KMS-11 (cell line): ENCODE measurements at regions not wholly inside any gene's neighbourhood (a gene's known extent, or its start where the extent isn't known, plus 50 kb on each side); places are given as distances from the start of the nearest gene placed in this dataset.
"Not testable (repeated sequence)": the region's sequence is repeated elsewhere in the genome, so short reads cannot be mapped to it uniquely, and the experiment has no call there.

Experiments used
- H2AFZ ChIP-seq: fragments of 200-600 bp; sonication (generic); 2 replicates; pipeline ENCODE4 v1.6.1; 2016; ENCODE audit warnings: antibody characterized with exemption, mixed run types, low read depth
- H3K27ac ChIP-seq: fragments of 200-600 bp; sonication (generic); 2 replicates; pipeline ENCODE4 v1.6.1; 2016; ENCODE audit warnings: mild to moderate bottlenecking, mixed run types
- H3K27me3 ChIP-seq: fragments of 200-600 bp; sonication (generic); 2 replicates; pipeline ENCODE4 v1.6.1; 2017; ENCODE audit warnings: mild to moderate bottlenecking, low read depth, mixed run types, moderate library complexity; ENCODE audit not compliant: insufficient read depth
- H3K36me3 ChIP-seq: fragments of 200-600 bp; sonication (generic); 2 replicates; pipeline ENCODE4 v1.6.1; 2017; ENCODE audit warnings: mild to moderate bottlenecking, mixed run types; ENCODE audit not compliant: insufficient read depth
- H3K4me1 ChIP-seq: fragments of 200-600 bp; sonication (generic); 2 replicates; pipeline ENCODE4 v1.6.1; 2016; ENCODE audit warnings: mild to moderate bottlenecking, low read depth, mixed run types; ENCODE audit not compliant: poor library complexity, severe bottlenecking
- H3K4me2 ChIP-seq: fragments of 200-600 bp; sonication (generic); 2 replicates; pipeline ENCODE4 v1.7.0; 2016; ENCODE audit warnings: mild to moderate bottlenecking, mixed run types
- H3K4me3 ChIP-seq: fragments of 200-600 bp; sonication (generic); IDR thresholded peaks from 2 replicates; pipeline ENCODE4 v1.6.1; 2017; ENCODE audit warnings: low read depth, low read length, mixed read lengths; ENCODE audit not compliant: insufficient read depth
- H3K79me2 ChIP-seq: fragments of 200-600 bp; sonication (generic); 2 replicates; pipeline ENCODE4 v1.6.1; 2016; ENCODE audit warnings: low read depth, mixed run types; ENCODE audit not compliant: insufficient read depth
- H3K9ac ChIP-seq: fragments of 200-600 bp; sonication (generic); 2 replicates; pipeline ENCODE4 v1.6.1; 2016; ENCODE audit warnings: mild to moderate bottlenecking, mixed run types
- H4K20me1 ChIP-seq: fragments of 200-600 bp; sonication (generic); 2 replicates; pipeline ENCODE4 v1.6.1; 2016; ENCODE audit warnings: mild to moderate bottlenecking, mixed run types; ENCODE audit not compliant: insufficient read depth
- CTCF ChIP-seq: fragments of 200-600 bp; sonication (generic); conservative IDR thresholded peaks from 2 replicates; pipeline ENCODE4 v1.6.1; 2017; ENCODE audit warnings: low read depth, mild to moderate bottlenecking, antibody characterized with exemption, low read length, moderate library complexity, mixed read lengths

GRCh38 chrX:98296129-98296528, 1412.4 kb downstream of the RPA4 start:
- Histone ChIP-seq H3K4me1 (no peaks in the 10 kb centered on the region), H3K79me2 (no peaks in the 10 kb centered on the region), H3K4me3 (no peak overlapping the region), H3K4me2 (no peak overlapping the region), H3K36me3 (no peaks in the 10 kb centered on the region), H2AFZ (no peak overlapping the region), H3K27me3 (no peaks in the 10 kb centered on the region), H3K9ac (no peak overlapping the region), H4K20me1 (no peaks in the 10 kb centered on the region), H3K27ac (no peak overlapping the region)
- TF ChIP-seq CTCF, result no peak

GRCh38 chrX:98299785-98300184, 1416.1 kb downstream of the RPA4 start:
- Histone ChIP-seq H3K4me3 (no peak overlapping the region), H2AFZ (no peak overlapping the region), H3K9ac (no peak overlapping the region), H3K27ac (no peak overlapping the region), H3K4me2 (no peak overlapping the region), H4K20me1 (no peaks in the 10 kb centered on the region), H3K36me3 (no peaks in the 10 kb centered on the region), H3K79me2 (no peaks in the 10 kb centered on the region), H3K4me1 (no peaks in the 10 kb centered on the region), H3K27me3 (no peaks in the 10 kb centered on the region)
- no peak for TF ChIP-seq CTCF

- H3K4me2 ChIP-seq, H3K27ac ChIP-seq, H3K79me2 ChIP-seq: not testable (repeated sequence)
These were observed 1416.8 kb downstream of the RPA4 start for GRCh38 chrX:98300536-98300935.

GRCh38 chrX:98331407-98331806, 1447.7 kb downstream of the RPA4 start:
- Histone ChIP-seq H3K27me3 (no peaks in the 10 kb centered on the region), H3K9ac (no peak overlapping the region), H3K27ac (no peak overlapping the region), H4K20me1 (no peaks in the 10 kb centered on the region), H3K4me3 (no peak overlapping the region), H3K79me2 (no peaks in the 10 kb centered on the region), H3K36me3 (no peaks in the 10 kb centered on the region), H3K4me2 (no peak overlapping the region), H2AFZ (no peak overlapping the region), H3K4me1 (no peaks in the 10 kb centered on the region)
- TF ChIP-seq CTCF, result no peak

More at GRCh38 chrX:98300536-98300935, 1416.8 kb downstream of the RPA4 start:
- not testable (repeated sequence) for H2AFZ ChIP-seq, H3K4me1 ChIP-seq, H3K27me3 ChIP-seq, H3K36me3 ChIP-seq, H3K4me3 ChIP-seq, H3K9ac ChIP-seq, H4K20me1 ChIP-seq

GRCh38 chrX:98338544-98338943, 1454.8 kb downstream of the RPA4 start:
- no peak overlapping the region for H3K4me2 ChIP-seq
- no peak overlapping the region for H3K4me3 ChIP-seq
- no peak overlapping the region for H3K9ac ChIP-seq
- no peak overlapping the region for H2AFZ ChIP-seq
- no peaks in the 10 kb centered on the region for H3K79me2 ChIP-seq
- TF ChIP-seq CTCF, result no peak
- no peaks in the 10 kb centered on the region for H3K27me3 ChIP-seq
- H3K27ac ChIP-seq, result no peak overlapping the region
- H3K36me3 ChIP-seq, result no peaks in the 10 kb centered on the region
- no peaks in the 10 kb centered on the region for H3K4me1 ChIP-seq
- H4K20me1 ChIP-seq, result no peaks in the 10 kb centered on the region
